K562 (cell line): ENCODE measurements at regions not wholly inside any gene's neighbourhood (a gene's known extent, or its start where the extent isn't known, plus 50 kb on each side); places are given as distances from the start of the nearest gene placed in this dataset.

Experiments used
- ATAC-seq: fragments of 200-7000 bp; cut with Tn5 transposase; 3 replicates; pipeline ENCODE4 v1.9.1; 2020; ENCODE audit warnings: moderate library complexity
- BruUV-seq: library from RNA; stranded (reverse); fragments of 400-500 nt; replicated peaks from 2 replicates; lab custom pipeline; 2021; lab: Mats Ljungman, UMichigan
- CTCF ChIA-PET: fragments of 300-600 bp; formaldehyde crosslinking; extraction: SDS; loops from one replicate; lab custom pipeline; 2021; ENCODE audit warnings: low intra/inter-chr PET ratio; lab: Yijun Ruan, JAX
- POLR2A ChIA-PET: fragments of 300-600, 350-650 bp; sonication (Branson Sonifier 250); formaldehyde crosslinking; extraction: SDS; loops from one replicate; lab custom pipeline; 2021; ENCODE audit warnings: antibody characterized with exemption, inconsistent platforms; lab: Yijun Ruan, JAX
- DNase-seq, 4 experiments: peaks; one replicate each; pipeline versions ENCODE4 v3.0.0 to v3.0.0-alpha.2; 2011 to 2018; ENCODE audit warnings: low spot score in 3 of 4, mixed read lengths in 3 of 4; ENCODE audit errors: extremely low read depth in 1 of 4
- FAIRE-seq: peaks from 2 replicates; lab custom pipeline; 2011; peaks lifted over from hg19 to GRCh38; lab: Jason Lieb, UNC
- H2AFZ ChIP-seq: 2 replicates; pipeline ENCODE4 v1.6.0; 2011; ENCODE audit warnings: low read depth, low read length, control low read depth, inconsistent platforms
- H3K27ac ChIP-seq: fragments of 200-600 bp; 3 replicates; pipeline ENCODE4 v1.8.0; 2011; ENCODE audit warnings: low read depth, mild to moderate bottlenecking, control low read depth, inconsistent platforms, low read length, moderate library complexity, mixed read lengths; ENCODE audit errors: extremely low read depth
- H3K27me3 ChIP-seq, 2 experiments: fragments of 300-600 bp in 1 of 2; 2 replicates in 1 of 2; 3 replicates in 1 of 2; pipeline versions ENCODE4 v1.6.0 to v1.8.0; 2011; ENCODE audit warnings: inconsistent platforms in 2 of 2, low read length in 2 of 2, mild to moderate bottlenecking in 1 of 2, mixed read lengths in 1 of 2, moderate library complexity in 1 of 2; ENCODE audit not compliant: control insufficient read depth in 2 of 2, insufficient read depth in 2 of 2
- H3K36me3 ChIP-seq: fragments of 300-600 bp; 3 replicates; pipeline ENCODE4 v1.8.0; 2011; ENCODE audit warnings: mild to moderate bottlenecking, low read length, inconsistent platforms; ENCODE audit not compliant: control insufficient read depth, insufficient read depth
- H3K4me1 ChIP-seq, 2 experiments: fragments of 200-600 bp in 1 of 2; replicated peaks in 1 of 2; 2 replicates in 1 of 2; 3 replicates in 1 of 2; pipeline versions ENCODE4 v1.5.1 to v1.8.0; 2011; ENCODE audit warnings: inconsistent platforms in 2 of 2, low read length in 2 of 2, mild to moderate bottlenecking in 1 of 2, mixed read lengths in 1 of 2, moderate library complexity in 1 of 2; ENCODE audit not compliant: control insufficient read depth in 2 of 2, insufficient read depth in 2 of 2
- H3K4me2 ChIP-seq: 2 replicates; pipeline ENCODE4 v1.6.1; 2011; ENCODE audit warnings: low read length, control low read depth, inconsistent platforms, mixed read lengths; ENCODE audit not compliant: insufficient read depth
- H3K4me3 ChIP-seq: fragments of 200-600 bp; sonication (generic), shearing (Covaris generic); 2 replicates; pipeline ENCODE4 v1.5.1; 2016; ENCODE audit warnings: control low read depth, inconsistent platforms
- H3K79me2 ChIP-seq: fragments of 200-600 bp; 3 replicates; pipeline ENCODE4 v1.8.0; 2011; ENCODE audit warnings: low read length, inconsistent platforms; ENCODE audit not compliant: control insufficient read depth, insufficient read depth
- H3K9ac ChIP-seq, 2 experiments: 2 replicates each; pipeline versions ENCODE4 v1.6.0 to v1.6.1; 2011; ENCODE audit warnings: low read depth in 2 of 2, low read length in 2 of 2, control low read depth in 1 of 2, inconsistent platforms in 1 of 2, mild to moderate bottlenecking in 1 of 2, mixed read lengths in 1 of 2; ENCODE audit not compliant: insufficient read depth in 1 of 2
- H3K9me1 ChIP-seq: one replicate; pipeline ENCODE4 v1.6.0; 2011; ENCODE audit warnings: inconsistent platforms, mild to moderate bottlenecking, low read length, moderate library complexity; ENCODE audit not compliant: control insufficient read depth, insufficient read depth
- H3K9me3 ChIP-seq: replicated peaks from 2 replicates; pipeline ENCODE4 v1.5.1; 2011; ENCODE audit warnings: low read depth, low read length, inconsistent platforms; ENCODE audit not compliant: control insufficient read depth, insufficient read depth
- H4K20me1 ChIP-seq: replicated peaks from 2 replicates; pipeline ENCODE4 v1.6.1; 2011; ENCODE audit warnings: low read length, inconsistent platforms, mixed read lengths; ENCODE audit not compliant: control insufficient read depth, insufficient read depth
- ARID1B ChIP-seq: fragments of 450-650 bp; IDR thresholded peaks from 2 replicates; pipeline ENCODE4 v1.6.1; 2016; ENCODE audit warnings: antibody characterized with exemption, mild to moderate bottlenecking, inconsistent platforms
- POLR2H ChIP-seq: IDR thresholded peaks from 2 replicates; pipeline ENCODE4 v1.6.1; 2016; ENCODE audit warnings: missing genetic modification characterization, low read depth, mild to moderate bottlenecking, control low read depth, missing compliant biosample characterization, moderate library complexity
- WGBS: fragments of 100-300 bp; shearing (Covaris generic); methylation state at CpG from one replicate; pipeline ENCODE4 v1.1.6; 2016; ENCODE audit warnings: low coverage, mixed read lengths; ENCODE audit not compliant: insufficient coverage; ENCODE audit errors: missing lambda C conversion rate; 5-methylcytosine and 5-hydroxymethylcytosine counted together
- in situ Hi-C: fragments of 300-500 bp; cut with MboI; formaldehyde crosslinking; loops from 4 replicates; pipeline ENCODE4 v1.15.0; 2018; ENCODE audit warnings: inconsistent platforms, mixed read lengths
- intact Hi-C: fragments of 100-400 bp; cut with micrococcal nuclease; formaldehyde crosslinking; loops from 2 replicates; pipeline ENCODE4 v1.14.2; 2022
- TF ChIP-seq, protein P1 (sequence below): fragments of 250-450 bp; sonication (Bioruptor Pico); IDR thresholded peaks from 2 replicates; pipeline ENCODE4 v1.8.0; 2022; ENCODE audit warnings: inconsistent platforms

DNA sequence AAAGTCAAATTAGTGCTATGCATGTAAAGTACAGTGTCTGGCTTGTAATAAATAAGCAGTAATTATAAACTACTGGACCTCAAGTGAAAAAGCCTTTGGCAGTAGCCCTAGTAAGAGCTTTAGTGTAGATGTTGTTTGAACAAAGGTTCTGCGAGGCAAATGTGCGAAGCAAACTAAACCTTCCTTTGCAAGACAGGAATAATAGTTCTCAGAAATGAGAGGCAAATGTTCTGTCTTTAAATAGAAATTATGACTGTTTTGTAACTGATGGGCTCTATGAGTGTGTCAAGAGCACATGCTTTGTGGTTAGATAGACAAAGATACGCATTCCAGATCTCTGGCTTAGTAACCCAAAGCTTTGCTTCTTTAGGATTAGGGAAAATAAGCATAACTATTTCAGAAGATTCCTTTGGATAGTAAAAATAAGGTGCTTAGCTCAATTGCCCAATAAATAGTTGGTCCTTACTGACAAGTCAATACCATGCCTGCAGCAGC, 169.2 kb upstream of the CDC14C start:
- TF ChIP-seq ARID1B, result no peak
- TF ChIP-seq, protein P1, sequence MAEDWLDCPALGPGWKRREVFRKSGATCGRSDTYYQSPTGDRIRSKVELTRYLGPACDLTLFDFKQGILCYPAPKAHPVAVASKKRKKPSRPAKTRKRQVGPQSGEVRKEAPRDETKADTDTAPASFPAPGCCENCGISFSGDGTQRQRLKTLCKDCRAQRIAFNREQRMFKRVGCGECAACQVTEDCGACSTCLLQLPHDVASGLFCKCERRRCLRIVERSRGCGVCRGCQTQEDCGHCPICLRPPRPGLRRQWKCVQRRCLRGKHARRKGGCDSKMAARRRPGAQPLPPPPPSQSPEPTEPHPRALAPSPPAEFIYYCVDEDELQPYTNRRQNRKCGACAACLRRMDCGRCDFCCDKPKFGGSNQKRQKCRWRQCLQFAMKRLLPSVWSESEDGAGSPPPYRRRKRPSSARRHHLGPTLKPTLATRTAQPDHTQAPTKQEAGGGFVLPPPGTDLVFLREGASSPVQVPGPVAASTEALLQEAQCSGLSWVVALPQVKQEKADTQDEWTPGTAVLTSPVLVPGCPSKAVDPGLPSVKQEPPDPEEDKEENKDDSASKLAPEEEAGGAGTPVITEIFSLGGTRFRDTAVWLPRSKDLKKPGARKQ, result no peak
- in situ Hi-C loops (no loop called here), intact Hi-C loops (no loop called here)
- ChIA-PET POLR2A (no interaction called here), CTCF (no interaction called here)
- H3K9me3 ChIP-seq, result no peaks in the 10 kb centered on the region
- FAIRE-seq, result no peak
- no peaks in the 10 kb centered on the region for H4K20me1 ChIP-seq
- ATAC-seq, result no peak
- H3K9me1 ChIP-seq, result no peaks in the 10 kb centered on the region
- H3K4me1 ChIP-seq, result no peaks in the 10 kb centered on the region
- no peaks in the 10 kb centered on the region for H3K27me3 ChIP-seq
- no peak for DNase-seq
- H3K36me3 ChIP-seq, result no peaks in the 10 kb centered on the region
- H3K27ac ChIP-seq, result no peak overlapping the region
- H3K4me2 ChIP-seq, result no peak overlapping the region
- H3K9ac ChIP-seq, result no peak overlapping the region
- H3K4me3 ChIP-seq, result no peak overlapping the region
- no peaks in the 10 kb centered on the region for H3K79me2 ChIP-seq
- WGBS, result 3% methylated on average over 3 of the region's 3 CpGs
- H2AFZ ChIP-seq, result no peak overlapping the region
- no TSS peak for BruUV-seq

DNA sequence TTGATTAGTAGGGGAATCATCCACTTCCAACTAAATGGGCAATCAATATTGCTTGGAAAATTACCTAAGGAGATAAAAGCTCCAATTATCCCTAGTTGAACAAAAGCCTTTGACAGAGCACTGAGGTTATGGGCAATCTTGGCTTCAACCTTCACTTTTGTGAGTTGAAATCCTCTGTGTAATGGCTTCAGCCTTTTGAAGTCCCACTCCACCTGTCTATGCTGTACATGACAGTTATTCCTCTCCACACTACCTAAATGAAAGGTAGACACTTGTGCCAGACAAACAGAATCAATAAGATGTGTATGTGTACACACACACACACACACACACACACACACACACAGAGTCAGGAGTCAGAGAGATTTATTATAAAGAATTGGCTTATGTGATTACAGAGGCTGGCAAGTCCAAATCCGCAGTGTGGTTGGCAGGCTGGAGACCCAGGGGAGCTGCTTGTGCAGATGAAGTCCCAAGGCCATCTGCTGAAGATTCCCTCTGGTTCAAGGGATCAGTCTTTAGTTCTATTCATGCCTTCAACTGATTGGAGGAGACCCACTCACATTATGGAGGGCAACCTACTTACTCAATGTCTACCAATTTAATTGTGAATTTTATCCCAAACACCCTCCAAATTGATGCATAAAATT, 164.8 kb upstream of the CDC14C start:
- intact Hi-C loops (no loop called here), in situ Hi-C loops (no loop called here)
- H3K79me2 ChIP-seq, result no peaks in the 10 kb centered on the region
- H3K9ac ChIP-seq, result no peak overlapping the region
- no peaks in the 10 kb centered on the region for H3K36me3 ChIP-seq
- ChIA-PET CTCF (no interaction called here), POLR2A (no interaction called here)
- no peaks in the 10 kb centered on the region for H3K9me3 ChIP-seq
- no peaks in the 10 kb centered on the region for H3K27me3 ChIP-seq
- H3K4me2 ChIP-seq, result no peak overlapping the region
- ATAC-seq (no peak), FAIRE-seq (no peak), DNase-seq (no peak)
- WGBS, result 0% methylated on average over 1 of the region's 1 CpG
- no peak for TF ChIP-seq POLR2H
- H4K20me1 ChIP-seq, result no peaks in the 10 kb centered on the region
- no peaks in the 10 kb centered on the region for H3K9me1 ChIP-seq
- H2AFZ ChIP-seq, result no peak overlapping the region
- no peaks in the 10 kb centered on the region for H3K4me1 ChIP-seq
- no peak overlapping the region for H3K27ac ChIP-seq
- BruUV-seq, result no TSS peak
- no peak overlapping the region for H3K4me3 ChIP-seq
